Testis (tissue), 2 donors: ENCODE measurements at regions not wholly inside any gene's neighbourhood (a gene's known extent, or its start where the extent isn't known, plus 50 kb on each side); places are given as distances from the start of the nearest gene placed in this dataset.

ENCODE experiments used
- DNase-seq: peaks from one replicate; pipeline ENCODE4 v3.0.0-alpha.2; 2019
- H3K27ac ChIP-seq, 2 donors: fragments of 200-600 bp; sonication (generic); one replicate each; pipeline ENCODE4 v1.5.1; 2019
- H3K27me3 ChIP-seq: fragments of 200-600 bp; sonication (generic); one replicate; pipeline ENCODE4 v1.5.1; 2019
- H3K36me3 ChIP-seq: fragments of 200-600 bp; sonication (generic); one replicate; pipeline ENCODE4 v1.5.1; 2017; ENCODE audit warnings: low read depth; ENCODE audit errors: missing control alignments
- H3K4me1 ChIP-seq: fragments of 200-600 bp; sonication (generic); one replicate; pipeline ENCODE4 v1.5.1; 2019
- H3K4me3 ChIP-seq, 2 donors: fragments of 200-600 bp; sonication (generic); one replicate each; pipeline ENCODE4 v1.5.1; 2017 to 2019
- H3K9me3 ChIP-seq: fragments of 200-600 bp; sonication (generic); one replicate; pipeline ENCODE4 v1.5.1; 2017
- POLR2A ChIP-seq: fragments of 450-650 bp; IDR thresholded peaks from one replicate; pipeline ENCODE4 v1.6.1; 2017; ENCODE audit warnings: antibody characterized with exemption, mild to moderate bottlenecking, moderate library complexity
- WGBS, 2 donors: methylation state at CpG; one replicate each; pipeline ENCODE4 v1.1.5; 2018; 5-methylcytosine and 5-hydroxymethylcytosine counted together
- intact Hi-C: fragments of 100-400 bp; cut with DNase I; formaldehyde crosslinking; loops from one replicate; pipeline ENCODE4 v1.15.1; 2023; ENCODE audit warnings: low total_unique reads
- TF ChIP-seq, protein P1 (sequence below), 3 experiments: fragments of 450-650 bp in 2 of 3; fragments of 200-600 bp in 1 of 3; sonication (generic) in 1 of 3; IDR thresholded peaks; one replicate each; pipeline ENCODE4 v1.5.1; 2016 to 2019; ENCODE audit warnings: antibody characterized with exemption in 3 of 3, mild to moderate bottlenecking in 2 of 3, moderate library complexity in 1 of 3

DNA sequence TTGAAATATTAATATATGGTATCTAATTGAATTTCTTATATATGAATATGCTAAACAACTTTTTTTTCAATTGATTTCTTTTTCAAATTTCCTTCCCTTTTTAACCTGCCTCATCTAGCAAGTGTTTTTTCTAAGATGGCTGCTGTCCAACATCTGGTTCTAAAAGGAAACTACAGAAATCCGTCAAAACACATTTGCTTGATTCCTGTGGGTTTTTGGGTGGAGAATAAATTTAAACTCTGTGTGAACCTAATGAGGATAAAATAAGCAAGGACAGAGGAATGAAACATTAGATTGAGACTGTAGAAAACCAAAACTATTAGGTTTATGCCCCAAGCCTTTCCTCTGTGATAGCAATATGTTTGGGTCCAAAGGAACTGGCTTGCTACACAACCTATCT is 75.5 kb upstream of the STARD3NL start:
- Histone ChIP-seq H3K27ac (no peak overlapping the region), H3K9me3 (no peaks in the 10 kb centered on the region), H3K36me3 (no peaks in the 10 kb centered on the region), H3K4me3 (no peak overlapping the region), H3K27me3 (no peaks in the 10 kb centered on the region), H3K4me1 (no peaks in the 10 kb centered on the region)
- no peak for TF ChIP-seq POLR2A
- TF ChIP-seq, protein P1, sequence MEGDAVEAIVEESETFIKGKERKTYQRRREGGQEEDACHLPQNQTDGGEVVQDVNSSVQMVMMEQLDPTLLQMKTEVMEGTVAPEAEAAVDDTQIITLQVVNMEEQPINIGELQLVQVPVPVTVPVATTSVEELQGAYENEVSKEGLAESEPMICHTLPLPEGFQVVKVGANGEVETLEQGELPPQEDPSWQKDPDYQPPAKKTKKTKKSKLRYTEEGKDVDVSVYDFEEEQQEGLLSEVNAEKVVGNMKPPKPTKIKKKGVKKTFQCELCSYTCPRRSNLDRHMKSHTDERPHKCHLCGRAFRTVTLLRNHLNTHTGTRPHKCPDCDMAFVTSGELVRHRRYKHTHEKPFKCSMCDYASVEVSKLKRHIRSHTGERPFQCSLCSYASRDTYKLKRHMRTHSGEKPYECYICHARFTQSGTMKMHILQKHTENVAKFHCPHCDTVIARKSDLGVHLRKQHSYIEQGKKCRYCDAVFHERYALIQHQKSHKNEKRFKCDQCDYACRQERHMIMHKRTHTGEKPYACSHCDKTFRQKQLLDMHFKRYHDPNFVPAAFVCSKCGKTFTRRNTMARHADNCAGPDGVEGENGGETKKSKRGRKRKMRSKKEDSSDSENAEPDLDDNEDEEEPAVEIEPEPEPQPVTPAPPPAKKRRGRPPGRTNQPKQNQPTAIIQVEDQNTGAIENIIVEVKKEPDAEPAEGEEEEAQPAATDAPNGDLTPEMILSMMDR (IDR thresholded peaks at IDR 0.05) = no peak
- DNase-seq = no peak
- WGBS, 2 donors = 21 to 31% methylated on average over 1 of the region's 1 CpG
- intact Hi-C loops = no loop called here

DNA sequence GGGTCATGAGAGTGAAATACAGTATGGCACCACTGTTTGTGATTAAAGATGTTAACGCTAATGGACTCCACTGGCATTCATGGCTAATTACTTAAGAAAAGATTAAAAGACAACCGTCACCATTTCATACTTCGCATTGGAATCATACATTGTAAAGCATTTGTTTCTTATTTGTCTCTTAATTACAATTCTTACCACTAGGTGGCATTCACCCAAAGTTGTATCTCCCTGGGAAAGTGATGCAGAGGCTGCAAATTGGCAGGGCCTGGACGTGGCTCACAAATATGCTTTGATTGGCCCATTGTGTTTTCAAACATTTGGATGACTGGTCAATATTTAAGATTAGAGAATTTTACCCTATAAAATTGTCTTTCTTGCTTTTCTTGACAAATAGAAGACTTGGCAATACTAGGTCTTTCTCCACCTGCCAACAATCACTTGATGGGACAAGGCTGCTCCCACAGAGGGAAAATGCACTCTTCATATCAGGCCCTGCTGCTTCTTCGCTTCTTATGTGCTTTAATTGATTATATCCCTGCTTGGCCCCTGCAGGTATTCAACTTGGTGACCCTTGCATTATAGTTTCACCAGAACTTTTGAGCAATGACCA is 72.1 kb upstream of the STARD3NL start:
- no peak overlapping the region for H3K4me3 ChIP-seq
- H3K4me1 ChIP-seq = no peaks in the 10 kb centered on the region
- peak; percentile 26 for DNase-seq
- H3K27ac ChIP-seq = no peak overlapping the region
- H3K9me3 ChIP-seq = no peaks in the 10 kb centered on the region
- WGBS, 2 donors = 28 to 34% methylated on average over 5 of the region's 5 CpGs
- intact Hi-C loops = no loop called here
- H3K27me3 ChIP-seq = no peaks in the 10 kb centered on the region
- H3K36me3 ChIP-seq = no peaks in the 10 kb centered on the region
- TF ChIP-seq, protein P1 (IDR thresholded peaks at IDR 0.05) = peak; percentile 45 to 76 (median 60)
- no peak for TF ChIP-seq POLR2A

DNA sequence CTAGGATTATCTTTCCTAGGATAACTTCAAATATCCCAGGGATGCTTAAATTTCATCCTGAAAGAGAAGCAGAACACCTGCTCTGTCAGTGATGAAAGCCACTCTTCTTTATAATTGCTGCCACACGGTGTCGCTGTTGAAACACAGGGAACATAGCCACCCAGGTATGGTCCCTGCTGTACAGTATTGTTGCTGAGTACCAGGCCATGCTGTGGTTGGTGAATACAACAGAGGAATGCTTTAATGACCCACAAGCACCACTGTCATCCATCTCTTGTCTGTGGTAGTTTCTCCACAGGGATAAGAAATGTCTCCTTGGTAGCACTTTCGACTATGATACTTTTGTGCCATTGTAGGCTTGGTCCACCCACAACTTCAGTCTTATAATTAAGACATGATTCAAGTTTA is 70.6 kb upstream of the STARD3NL start:
- 48 to 60% methylated on average over 3 of the region's 3 CpGs for WGBS, 2 donors
- H3K27ac ChIP-seq = no peak overlapping the region
- no peak overlapping the region for H3K4me3 ChIP-seq
- H3K36me3 ChIP-seq = no peaks in the 10 kb centered on the region
- TF ChIP-seq, protein P1 (IDR thresholded peaks at IDR 0.05) = peak; percentile 39 to 75 (median 65)
- no peak for TF ChIP-seq POLR2A
- intact Hi-C loops = no loop called here
- DNase-seq = peak; percentile 79
- no peaks in the 10 kb centered on the region for H3K9me3 ChIP-seq
- H3K4me1 ChIP-seq = no peaks in the 10 kb centered on the region
- no peaks in the 10 kb centered on the region for H3K27me3 ChIP-seq

DNA sequence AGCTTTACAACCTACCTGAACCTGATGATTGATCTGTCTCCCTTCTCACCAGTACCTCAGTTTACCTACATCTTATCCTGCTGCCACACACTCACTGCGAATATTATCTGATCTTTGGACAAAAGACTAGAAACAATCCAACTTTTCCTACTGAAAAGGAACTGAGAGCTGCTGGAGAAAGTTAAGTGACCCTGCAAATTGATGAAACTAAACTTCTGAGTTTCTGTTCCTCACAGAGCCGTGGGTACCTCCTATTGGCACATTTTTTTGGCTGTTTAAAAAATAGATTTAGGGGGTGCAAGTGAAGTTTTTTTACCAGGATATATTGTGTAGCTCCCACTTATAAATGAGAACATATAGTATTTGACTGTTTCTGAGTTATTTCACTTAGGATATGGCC is 66.0 kb upstream of the STARD3NL start:
- H3K27ac ChIP-seq = no peak overlapping the region
- no peak overlapping the region for H3K4me3 ChIP-seq
- no peaks in the 10 kb centered on the region for H3K9me3 ChIP-seq
- H3K4me1 ChIP-seq = no peaks in the 10 kb centered on the region
- DNase-seq = no peak
- intact Hi-C loops = loop anchor here (10.0 kb wide), 1 partner anchor 103 kb away; no protein-coding TSS in a partner anchor
- no peak for TF ChIP-seq POLR2A
- TF ChIP-seq, protein P1 (IDR thresholded peaks at IDR 0.05) = no peak
- 87 to 91% methylated on average over 2 of the region's 2 CpGs for WGBS, 2 donors
- H3K27me3 ChIP-seq = no peaks in the 10 kb centered on the region
- H3K36me3 ChIP-seq = no peaks in the 10 kb centered on the region

DNA sequence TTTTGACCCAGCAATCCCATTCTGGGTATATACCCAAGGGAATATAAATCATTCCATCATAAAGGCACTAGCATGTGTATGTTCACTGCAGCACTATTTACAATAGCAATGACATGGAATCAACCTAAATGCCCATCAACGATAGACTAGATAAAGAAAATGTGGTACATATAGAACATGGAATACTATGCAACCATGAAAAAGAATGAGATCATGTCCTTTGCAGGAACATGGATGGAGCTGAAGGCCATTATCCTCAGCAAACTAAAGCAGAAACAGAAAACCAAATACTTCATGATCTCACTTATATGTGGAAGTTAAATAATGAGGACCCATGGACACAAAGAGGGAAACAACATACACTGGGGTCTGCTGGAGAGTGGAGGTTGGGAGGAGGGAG is 58.0 kb upstream of the STARD3NL start:
- Histone ChIP-seq H3K4me1 (no peaks in the 10 kb centered on the region), H3K27me3 (no peaks in the 10 kb centered on the region), H3K36me3 (no peaks in the 10 kb centered on the region), H3K27ac (no peak overlapping the region), H3K4me3 (no peak overlapping the region), H3K9me3 (no peaks in the 10 kb centered on the region)
- no peak for DNase-seq
- no peak for TF ChIP-seq POLR2A
- TF ChIP-seq, protein P1 (IDR thresholded peaks at IDR 0.05) = no peak
- intact Hi-C loops = no loop called here
- WGBS, 2 donors = 93 to 96% methylated on average over 1 of the region's 1 CpG
